NK-92 treated with Interleukin-12 subunit alpha and Interleukin-12 subunit beta, amount 100 ng/mL, for 24 hours (cell line): ENCODE measurements at regions not wholly inside any gene's neighbourhood (a gene's known extent, or its start where the extent isn't known, plus 50 kb on each side); places are given as distances from the start of the nearest gene placed in this dataset.

ENCODE experiments used
- DNase-seq: peaks from one replicate; lab custom pipeline; 2025; lab: John Stamatoyannopoulos, UW

GRCh38 chr6:148053209-148053608 lies 289.4 kb upstream of the SASH1 start:
- no peak for DNase-seq

GRCh38 chr6:148053796-148054195 lies 288.8 kb upstream of the SASH1 start:
- DNase-seq, result no peak

- no peak for DNase-seq
These were observed 288.4 kb upstream of the SASH1 start for GRCh38 chr6:148054219-148054618.

- DNase-seq, result no peak
These were observed 287.2 kb upstream of the SASH1 start for GRCh38 chr6:148055419-148055818.

GRCh38 chr6:148059869-148060268 lies 282.8 kb upstream of the SASH1 start:
- no peak for DNase-seq

GRCh38 chr6:148064406-148065134 lies 278.1 kb upstream of the SASH1 start:
- DNase-seq, result no peak

- DNase-seq, result no peak
These were observed 274.1 kb upstream of the SASH1 start for GRCh38 chr6:148068437-148069061.

- no peak for DNase-seq
These were observed 273.4 kb upstream of the SASH1 start for GRCh38 chr6:148069256-148069655.

GRCh38 chr6:148074291-148074690 lies 268.3 kb upstream of the SASH1 start:
- no peak for DNase-seq

- DNase-seq, result no peak
These were observed 267.9 kb upstream of the SASH1 start for GRCh38 chr6:148074738-148075137.

- no peak for DNase-seq
These were observed 267.3 kb upstream of the SASH1 start for GRCh38 chr6:148075352-148075751.

- DNase-seq, result no peak
These were observed 266.6 kb upstream of the SASH1 start for GRCh38 chr6:148076051-148076450.

GRCh38 chr6:148080315-148080714 lies 262.3 kb upstream of the SASH1 start:
- no peak for DNase-seq

- DNase-seq, result no peak
These were observed 261.6 kb upstream of the SASH1 start for GRCh38 chr6:148081076-148081475.

GRCh38 chr6:148082044-148082443 lies 260.6 kb upstream of the SASH1 start:
- DNase-seq, result no peak

- DNase-seq, result no peak
These were observed 259.9 kb upstream of the SASH1 start for GRCh38 chr6:148082696-148083095.

GRCh38 chr6:148085631-148086331 lies 256.9 kb upstream of the SASH1 start:
- no peak for DNase-seq

- no peak for DNase-seq
These were observed 256.3 kb upstream of the SASH1 start for GRCh38 chr6:148086386-148086785.

GRCh38 chr6:148086843-148087242 lies 255.8 kb upstream of the SASH1 start:
- no peak for DNase-seq

GRCh38 chr6:148087659-148088058 lies 255.0 kb upstream of the SASH1 start:
- no peak for DNase-seq

GRCh38 chr6:148090326-148090725 lies 252.3 kb upstream of the SASH1 start:
- DNase-seq, result no peak

- DNase-seq, result no peak
These were observed 251.2 kb upstream of the SASH1 start for GRCh38 chr6:148091394-148091793.

- DNase-seq, result no peak
These were observed 239.2 kb upstream of the SASH1 start for GRCh38 chr6:148103436-148103835.
